Kidney (tissue), 13 donors: ENCODE measurements at regions not wholly inside any gene's neighbourhood (a gene's known extent, or its start where the extent isn't known, plus 50 kb on each side); places are given as distances from the start of the nearest gene placed in this dataset.

Source experiments
- DNase-seq, 5 donors: peaks; one replicate each; pipeline ENCODE4 v3.0.0-alpha.2; 2013 to 2020
- FAIRE-seq: peaks from 2 replicates; lab custom pipeline; 2012; peaks lifted over from hg19 to GRCh38; lab: Jason Lieb, UNC
- H3K27ac ChIP-seq, 2 donors: one replicate each; pipeline ENCODE4 v1.7.0; 2013; ENCODE audit warnings: low read depth in 2 of 2, low read length in 2 of 2, inconsistent platforms in 1 of 2
- H3K27me3 ChIP-seq: one replicate; pipeline ENCODE4 v1.7.1; 2013; ENCODE audit warnings: low read length, inconsistent platforms; ENCODE audit not compliant: control insufficient read depth, insufficient read depth
- H3K36me3 ChIP-seq, 3 donors: one replicate each; pipeline versions ENCODE4 v1.7.0 to v1.7.1; 2013; ENCODE audit warnings: low read length in 3 of 3, control low read depth in 1 of 3, inconsistent platforms in 1 of 3; ENCODE audit not compliant: insufficient read depth in 3 of 3, control insufficient read depth in 2 of 3
- H3K4me1 ChIP-seq, 3 donors: one replicate each; pipeline versions ENCODE4 v1.7.0 to v1.7.1; 2013; ENCODE audit warnings: low read length in 3 of 3, inconsistent platforms in 1 of 3, low read depth in 1 of 3; ENCODE audit not compliant: control insufficient read depth in 2 of 3, insufficient read depth in 2 of 3
- H3K4me3 ChIP-seq, 3 donors: one replicate each; pipeline versions ENCODE4 v1.7.0 to v1.8.1; 2013; ENCODE audit warnings: low read length in 3 of 3, control low read depth in 1 of 3, inconsistent platforms in 1 of 3
- H3K9ac ChIP-seq, 3 donors: one replicate each; pipeline versions ENCODE4 v1.7.0 to v1.7.1; 2013; ENCODE audit warnings: low read length in 3 of 3, control low read depth in 1 of 3, inconsistent platforms in 1 of 3
- H3K9me3 ChIP-seq, 3 donors: one replicate each; pipeline versions ENCODE4 v1.7.0 to v1.7.1; 2013; ENCODE audit warnings: low read length in 3 of 3, control low read depth in 1 of 3, inconsistent platforms in 1 of 3; ENCODE audit not compliant: control insufficient read depth in 2 of 3, insufficient read depth in 1 of 3
- CTCF ChIP-seq: IDR thresholded peaks from 3 replicates; pipeline ENCODE4 v1.5.1; 2012; ENCODE audit warnings: mild to moderate bottlenecking, moderate library complexity, borderline replicate concordance; ENCODE audit not compliant: insufficient read depth; ENCODE audit errors: extremely low read depth
- intact Hi-C: fragments of 100-400 bp; cut with DNase I; formaldehyde crosslinking; loops from one replicate; pipeline ENCODE4 v1.11.1; 2022
- donor health status: control.
- donor health status: control.
- donor health status: control.
- donor health status: control.
- donor health status: control.
- donor health status: DM: yes; HTN: yes; CAD: no.
- donor health status: Normal renal cell carcinoma (clear cell type).

- H3K27me3 ChIP-seq: no peaks in the 10 kb centered on the region
- H3K36me3 ChIP-seq: no peaks in the 10 kb centered on the region
- no peak overlapping the region for H3K27ac ChIP-seq
- H3K4me1 ChIP-seq: no peaks in the 10 kb centered on the region
- no peak overlapping the region for H3K9ac ChIP-seq
- FAIRE-seq (no peak), DNase-seq (no peak)
- H3K4me3 ChIP-seq: no peak overlapping the region
- TF ChIP-seq CTCF: no peak
- H3K9me3 ChIP-seq: no peaks in the 10 kb centered on the region
- intact Hi-C loops: no loop called here
These were observed 100.1 kb downstream of the ERCC5 start for GRCh38 chr13:102945886-102946285.

- no peaks in the 10 kb centered on the region for H3K9me3 ChIP-seq
- H3K27ac ChIP-seq: no peak overlapping the region
- no peaks in the 10 kb centered on the region for H3K4me1 ChIP-seq
- H3K36me3 ChIP-seq: no peaks in the 10 kb centered on the region
- intact Hi-C loops: no loop called here
- H3K4me3 ChIP-seq: no peak overlapping the region
- no peak for TF ChIP-seq CTCF
- no peaks in the 10 kb centered on the region for H3K27me3 ChIP-seq
- H3K9ac ChIP-seq: no peak overlapping the region
- no peak for FAIRE-seq
- no peak for DNase-seq
These were observed 99.5 kb downstream of the ERCC5 start for GRCh38 chr13:102945324-102945815.

- Histone ChIP-seq H3K27ac (no peak overlapping the region), H3K27me3 (no peaks in the 10 kb centered on the region), H3K9me3 (no peaks in the 10 kb centered on the region), H3K9ac (no peak overlapping the region), H3K4me1 (no peaks in the 10 kb centered on the region), H3K4me3 (no peak overlapping the region), H3K36me3 (no peaks in the 10 kb centered on the region)
- TF ChIP-seq CTCF: no peak
- intact Hi-C loops: no loop called here
- DNase-seq: no peak
- FAIRE-seq: no peak
These were observed 99.0 kb downstream of the ERCC5 start for GRCh38 chr13:102944821-102945220.

- intact Hi-C loops: no loop called here
- Histone ChIP-seq H3K4me1 (no peaks in the 10 kb centered on the region), H3K36me3 (no peaks in the 10 kb centered on the region), H3K9me3 (no peaks in the 10 kb centered on the region), H3K27ac (no peak overlapping the region), H3K4me3 (no peak overlapping the region), H3K9ac (no peak overlapping the region), H3K27me3 (no peaks in the 10 kb centered on the region)
- FAIRE-seq: no peak
- TF ChIP-seq CTCF: no peak
- DNase-seq: no peak
These were observed 94.9 kb downstream of the ERCC5 start for GRCh38 chr13:102940770-102941169.
